Motor neuron (in vitro differentiated cells): ENCODE measurements at regions not wholly inside any gene's neighbourhood (a gene's known extent, or its start where the extent isn't known, plus 50 kb on each side); places are given as distances from the start of the nearest gene placed in this dataset.
"Not testable (repeated sequence)": the region's sequence is repeated elsewhere in the genome, so short reads cannot be mapped to it uniquely, and the experiment has no call there.

ENCODE experiments used
- ATAC-seq, 8 experiments: fragments of 200-7000 bp; cut with Tn5 transposase; replicated peaks in 6 of 8; 2 replicates each; pipeline ENCODE4 v1.8.0; 2021; ENCODE audit warnings: mild to moderate bottlenecking in 8 of 8, moderate library complexity in 8 of 8
- H3K27ac ChIP-seq, 2 donors: fragments of 250-450 bp; sonication (Bioruptor Pico); 2 replicates each; pipeline ENCODE4 v1.9.0; 2021; ENCODE audit warnings: antibody characterized with exemption in 2 of 2, mild to moderate bottlenecking in 2 of 2, moderate library complexity in 1 of 2
- H3K4me1 ChIP-seq, 2 donors: fragments of 250-450 bp; sonication (Bioruptor Pico); replicated peaks in 1 of 2; 2 replicates each; pipeline ENCODE4 v1.6.1; 2021; ENCODE audit warnings: antibody characterized with exemption in 2 of 2, mild to moderate bottlenecking in 2 of 2, moderate library complexity in 1 of 2
- H3K4me3 ChIP-seq, 5 donors: fragments of 250-450 bp; sonication (Bioruptor Pico); 2 replicates each; pipeline ENCODE4 v1.9.0; 2021; ENCODE audit warnings: antibody characterized with exemption in 5 of 5, mild to moderate bottlenecking in 5 of 5, moderate library complexity in 4 of 5
- WGBS, 10 experiments: fragments of 450-650 bp; shearing (Covaris generic); methylation state at CpG; one replicate each; pipeline ENCODE4 v1.0.0; 2022; 5-methylcytosine and 5-hydroxymethylcytosine counted together
- in situ Hi-C, 9 experiments: fragments of 400-800 bp; cut with MboI; loops; one replicate each; pipeline ENCODE4 v1.15.0; 2021; ENCODE audit warnings: low sequenced_read_pairs in 9 of 9, low pct_unique_long_range_greater_than_20kb in 2 of 9; ENCODE audit not compliant: unreplicated experiment in 9 of 9

GRCh38 chr3:146382386-146382785 is 87.0 kb downstream of the PLSCR2 start:
- Histone ChIP-seq H3K27ac (no peak overlapping the region), H3K4me1 (no peaks in the 10 kb centered on the region), H3K4me3 (no peak overlapping the region)
- in situ Hi-C loops: no loop called here
- 80 to 100% (median 100%) methylated on average over 1 of the region's 1 CpG; no CpG with 5 or more reads in 5 of the 10 experiments for WGBS, 10 experiments
- peak in 2 of 8 experiments; percentile 36 to 49 for ATAC-seq

- no peak for ATAC-seq
- in situ Hi-C loops: no loop called here
- 13 to 100% (median 62%) methylated on average over 1 to 2 of the region's 2 CpGs; no CpG with 5 or more reads in 1 of the 10 experiments for WGBS, 10 experiments
Measured at GRCh38 chr3:146380046-146380445, 89.3 kb downstream of the PLSCR2 start.

DNA sequence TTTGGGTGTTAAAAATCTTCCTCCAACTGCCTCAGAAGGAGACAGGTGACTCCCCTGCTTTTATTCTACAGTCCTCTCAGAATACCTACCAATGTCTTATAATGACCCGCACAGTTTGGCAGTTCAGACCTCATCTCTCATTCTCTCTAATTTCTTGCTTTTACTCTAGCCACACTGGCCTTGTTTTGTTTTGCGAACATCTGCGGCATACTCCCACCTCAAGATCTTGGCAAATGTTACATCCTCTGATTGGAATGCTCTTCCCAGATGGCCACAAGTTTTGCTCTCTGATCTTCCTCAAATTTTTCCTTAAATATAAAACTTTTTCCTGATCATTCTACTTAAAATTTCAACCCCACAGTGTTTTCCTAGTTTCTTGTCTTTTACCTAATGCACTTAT is 94.1 kb downstream of the PLSCR2 start:
- no peak overlapping the region for H3K4me3 ChIP-seq
- in situ Hi-C loops: no loop called here
- peak in 1 of 8 experiments; percentile 81 for ATAC-seq
- WGBS, 10 experiments: 4 to 94% (median 76%) methylated on average over 2 to 3 of the region's 3 CpGs
- no peak overlapping the region for H3K27ac ChIP-seq
- H3K4me1 ChIP-seq: peaks cover 0 to 7% of the 10 kb centered on the region in 2 donors

More at GRCh38 chr3:146380046-146380445, 89.3 kb downstream of the PLSCR2 start:
- Histone ChIP-seq H3K27ac (no peak overlapping the region), H3K4me1 (peaks cover 0 to 7% of the 10 kb centered on the region in 2 donors), H3K4me3 (no peak overlapping the region)

GRCh38 chr3:146374146-146374545 is 95.2 kb downstream of the PLSCR2 start:
- in situ Hi-C loops: no loop called here
- WGBS, 10 experiments: 0 to 100% (median 57%) methylated on average over 1 to 2 of the region's 2 CpGs
- no peak overlapping the region for H3K27ac ChIP-seq
- peaks cover 0 to 7% of the 10 kb centered on the region in 2 donors for H3K4me1 ChIP-seq
- ATAC-seq: no peak
- no peak overlapping the region for H3K4me3 ChIP-seq

DNA sequence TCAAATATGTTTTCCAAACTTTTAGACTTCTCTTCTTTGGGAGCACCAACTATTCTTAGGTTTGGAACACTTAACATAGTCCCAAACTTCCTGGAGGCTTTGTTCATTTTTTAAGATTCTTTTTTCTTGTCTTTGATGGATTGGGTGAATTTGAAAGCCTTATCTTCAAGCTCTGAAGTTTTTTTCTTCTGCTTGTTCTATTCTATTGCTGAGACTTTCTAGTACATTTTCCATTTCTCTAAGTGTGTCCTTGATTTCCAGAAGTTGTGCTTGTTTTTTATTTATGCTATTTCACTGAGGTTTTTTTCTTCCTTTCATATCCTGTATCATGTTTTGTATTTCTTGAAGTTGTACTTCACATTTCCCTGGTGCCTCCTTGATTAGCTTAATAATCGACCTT is 97.5 kb downstream of the PLSCR2 start:
- ATAC-seq: no peak
- 0 to 100% (median 63%) methylated on average over 1 of the region's 1 CpG for WGBS, 10 experiments
- H3K4me1 ChIP-seq: peaks cover 0 to 7% of the 10 kb centered on the region in 2 donors
- no peak overlapping the region for H3K4me3 ChIP-seq
- H3K27ac ChIP-seq: no peak overlapping the region
- in situ Hi-C loops: no loop called here

DNA sequence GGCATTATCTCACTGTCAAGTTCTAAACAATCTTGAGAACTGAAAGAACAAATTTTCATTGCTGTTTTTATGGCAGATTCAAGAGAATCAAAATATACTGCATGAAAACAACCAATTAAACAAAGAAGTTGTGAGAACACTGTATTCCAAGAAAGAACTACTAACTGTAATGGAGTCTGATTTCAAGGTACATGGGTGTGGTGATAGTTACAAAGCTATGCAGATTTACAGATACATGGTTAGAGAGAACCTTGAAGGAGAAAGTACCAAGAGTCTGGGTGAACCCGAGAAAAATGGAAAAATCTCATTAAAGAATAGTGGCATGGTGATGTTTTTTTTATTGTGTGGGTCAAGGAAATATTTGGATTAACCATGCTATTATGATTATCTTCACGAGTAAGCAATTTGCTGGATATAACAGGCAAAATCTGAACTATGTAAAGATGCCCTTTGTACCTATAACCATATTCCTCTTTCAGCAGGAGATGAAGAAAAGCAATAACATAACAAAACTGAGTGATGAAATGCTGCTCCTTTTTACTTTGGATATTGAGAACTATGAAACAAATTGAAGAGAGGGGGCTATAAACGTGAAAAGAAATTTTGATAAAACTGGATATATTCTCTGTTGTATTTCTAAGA is 100.4 kb downstream of the PLSCR2 start:
- no peaks in the 10 kb centered on the region for H3K4me1 ChIP-seq
- ATAC-seq: peak in 1 of 8 experiments; percentile 21
- WGBS, 10 experiments: 17 to 100% (median 83%) methylated on average over 1 to 3 of the region's 3 CpGs
- in situ Hi-C loops: no loop called here
- H3K4me3 ChIP-seq: no peak overlapping the region
- no peak overlapping the region for H3K27ac ChIP-seq

DNA sequence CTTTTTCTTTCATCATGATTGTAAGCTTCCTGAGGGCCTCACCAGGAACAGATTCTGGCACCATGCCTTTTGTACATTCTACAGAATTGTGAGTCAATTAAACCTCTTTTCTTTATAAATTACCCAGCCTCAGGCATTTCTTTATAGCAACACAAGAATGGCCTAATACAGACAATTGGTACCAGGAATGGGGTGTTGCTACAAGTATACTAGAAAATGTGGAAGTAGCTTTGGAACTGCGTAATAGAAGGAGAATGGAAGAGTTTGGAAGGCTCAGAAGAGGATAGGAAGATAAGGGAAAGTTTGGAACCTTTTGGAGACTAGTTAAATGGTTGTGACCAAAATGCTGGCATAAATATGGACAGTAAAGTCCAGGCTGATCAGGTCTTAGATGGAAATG is 108.9 kb upstream of the PLSCR4 start:
- in situ Hi-C loops: no loop called here

GRCh38 chr3:146354421-146354820 is 103.5 kb upstream of the PLSCR4 start:
- ATAC-seq, H3K4me1 ChIP-seq, H3K4me3 ChIP-seq, in situ Hi-C loops, H3K27ac ChIP-seq: not testable (repeated sequence)
- WGBS, 10 experiments: 20 to 100% (median 86%) methylated on average over 1 to 6 of the region's 6 CpGs; no CpG with 5 or more reads in 1 of the 10 experiments

More for the DNA sequence above, 108.9 kb upstream of the PLSCR4 start:
- Histone ChIP-seq H3K4me3 (no peak overlapping the region), H3K27ac (no peak overlapping the region), H3K4me1 (no peaks in the 10 kb centered on the region)
- no peak for ATAC-seq
- WGBS, 10 experiments: 0 to 91% (median 56%) methylated on average over 1 of the region's 1 CpG; no CpG with 5 or more reads in 2 of the 10 experiments

DNA sequence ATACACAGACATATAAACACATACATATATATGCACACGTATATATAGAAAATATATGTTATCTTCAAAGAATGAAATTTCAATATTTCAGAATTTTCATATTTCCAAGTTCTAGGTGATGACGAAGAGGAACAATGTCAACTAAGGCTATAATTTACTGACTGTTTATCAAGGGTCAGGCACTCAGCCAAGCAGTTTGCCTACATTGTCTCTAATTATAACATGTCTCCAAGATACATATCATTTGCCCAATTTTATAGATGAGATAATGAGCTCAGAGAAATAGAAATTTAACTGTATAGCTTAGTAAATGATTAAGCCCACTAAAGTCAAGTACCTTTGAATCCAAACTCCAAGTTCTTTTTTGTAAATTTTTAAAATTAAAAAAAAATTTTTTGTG is 99.9 kb upstream of the PLSCR4 start:
- Histone ChIP-seq H3K4me1 (peaks cover 0 to 2% of the 10 kb centered on the region in 2 donors), H3K4me3 (no peak overlapping the region), H3K27ac (no peak overlapping the region)
- no peak for ATAC-seq
- 40 to 100% (median 90%) methylated on average over 1 to 2 of the region's 2 CpGs for WGBS, 10 experiments
- in situ Hi-C loops: no loop called here

DNA sequence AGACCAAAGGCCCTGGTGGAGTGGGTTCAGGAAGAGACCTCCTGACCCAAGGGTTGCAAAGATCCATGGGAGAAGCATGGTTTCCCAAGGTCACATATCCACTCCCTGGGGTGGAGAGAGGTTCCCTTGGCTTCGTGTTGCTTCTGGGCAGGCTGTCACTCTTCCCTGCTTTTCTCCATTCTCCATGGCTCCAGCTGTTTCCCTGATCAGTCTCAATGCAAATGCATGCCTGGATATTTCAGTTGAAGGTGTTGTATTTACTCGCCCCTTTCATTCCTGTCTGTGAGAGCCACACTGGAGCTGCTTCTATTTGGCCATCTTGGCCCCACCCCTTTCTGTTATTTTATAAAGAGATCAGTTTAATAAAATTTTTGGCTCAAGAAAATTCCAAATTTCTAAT is 95.0 kb upstream of the PLSCR4 start:
- ATAC-seq: no peak
- in situ Hi-C loops: loop anchor here in 2 of 9 experiments (25.0 kb wide), 2 partner anchors 241 to 284 kb away; no protein-coding TSS in a partner anchor
- H3K27ac ChIP-seq: no peak overlapping the region
- no peak overlapping the region for H3K4me3 ChIP-seq
- 62 to 100% (median 89%) methylated on average over 1 to 2 of the region's 2 CpGs; no CpG with 5 or more reads in 5 of the 10 experiments for WGBS, 10 experiments
- peaks cover 0 to 9% of the 10 kb centered on the region in 2 donors for H3K4me1 ChIP-seq

GRCh38 chr3:146343551-146343950 is 92.6 kb upstream of the PLSCR4 start:
- Histone ChIP-seq H3K4me1 (peaks cover 0 to 9% of the 10 kb centered on the region in 2 donors), H3K27ac (no peak overlapping the region), H3K4me3 (no peak overlapping the region)
- ATAC-seq: no peak
- WGBS, 10 experiments: 35 to 100% (median 100%) methylated on average over 1 to 2 of the region's 2 CpGs; no CpG with 5 or more reads in 5 of the 10 experiments
- in situ Hi-C loops: loop anchor here in 2 of 9 experiments (25.0 kb wide), 2 partner anchors 244 to 281 kb away; no protein-coding TSS in a partner anchor

- in situ Hi-C loops: loop anchor here in 2 of 9 experiments (25.0 kb wide), 2 partner anchors 244 to 281 kb away; no protein-coding TSS in a partner anchor
- Histone ChIP-seq H3K4me1 (peaks cover 0 to 9% of the 10 kb centered on the region in 2 donors), H3K4me3 (no peak overlapping the region), H3K27ac (no peak overlapping the region)
- peak in 7 of 8 experiments; percentile 44 to 80 (median 66) for ATAC-seq
Measured at GRCh38 chr3:146342989-146343388, 92.1 kb upstream of the PLSCR4 start.

DNA sequence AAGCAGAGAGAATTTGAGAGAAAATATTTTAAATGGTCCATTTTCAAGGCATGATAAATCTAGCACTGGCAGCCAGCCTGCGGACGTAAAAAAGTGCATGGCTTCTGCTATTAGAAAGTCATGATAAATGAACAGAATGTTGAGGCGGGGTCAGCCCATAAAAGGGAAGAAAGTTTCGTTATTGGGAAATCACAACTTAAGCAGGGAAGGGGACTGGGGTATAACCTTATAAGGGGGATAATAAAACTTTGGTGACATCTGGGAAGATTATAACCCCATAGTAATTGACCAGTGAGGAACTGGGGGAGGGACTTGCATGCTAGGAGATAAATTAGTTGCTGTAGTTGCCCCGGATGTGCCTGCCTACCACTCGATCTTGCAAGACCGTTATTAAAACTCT is 88.4 kb upstream of the PLSCR4 start:
- peaks cover 0 to 6% of the 10 kb centered on the region in 2 donors for H3K4me1 ChIP-seq
- no peak overlapping the region for H3K27ac ChIP-seq
- in situ Hi-C loops: loop anchor here in 3 of 9 experiments (10.0 to 25.0 kb wide), 3 partner anchors 235 to 277 kb away; no protein-coding TSS in a partner anchor
- H3K4me3 ChIP-seq: no peak overlapping the region
- WGBS, 10 experiments: 64 to 94% (median 81%) methylated on average over 3 to 7 of the region's 7 CpGs; no CpG with 5 or more reads in 1 of the 10 experiments
- ATAC-seq: no peak
